Spleen (tissue), 7 donors: ENCODE measurements at regions not wholly inside any gene's neighbourhood (a gene's known extent, or its start where the extent isn't known, plus 50 kb on each side); places are given as distances from the start of the nearest gene placed in this dataset.

Experiments
- CTCF ChIP-seq, 11 experiments: fragments of 200-600 bp in 7 of 11; fragments of 450-650 bp in 4 of 11; sonication (generic) in 4 of 11; IDR thresholded peaks in 8 of 11; conservative IDR thresholded peaks in 3 of 11; 1 replicate in 7 of 11; 2 replicates in 4 of 11; pipeline versions ENCODE4 v1.4.0 to v1.8.0; 2016 to 2021; ENCODE audit warnings: antibody characterized with exemption in 11 of 11, inconsistent platforms in 4 of 11, mild to moderate bottlenecking in 1 of 11
- POLR2A ChIP-seq, 3 donors: fragments of 450-650 bp; IDR thresholded peaks; one replicate each; pipeline ENCODE4 v1.5.1; 2017; ENCODE audit warnings: antibody characterized with exemption in 3 of 3, mild to moderate bottlenecking in 1 of 3
- donor health status: DM: no; HTN: no; CAD: no; lungs with moderate emphysema.
- donor health status: DM: no; HTN: no; CAD: no.
- donor health status: DM: no; HTN: no; CAD: no.

- TF ChIP-seq CTCF (IDR thresholded peaks at IDR 0.05 in 8 of 11, conservative IDR thresholded peaks at IDR 0.05 in 3 of 11) = no peak
- TF ChIP-seq POLR2A (IDR thresholded peaks at IDR 0.05) = no peak
Measured at GRCh38 chr1:186578325-186579016, 101.8 kb downstream of the PTGS2 start.
